PC-3 (cell line): ENCODE measurements at regions not wholly inside any gene's neighbourhood (a gene's known extent, or its start where the extent isn't known, plus 50 kb on each side); places are given as distances from the start of the nearest gene placed in this dataset.

ENCODE experiments used
- ATAC-seq: fragments of 200-7000 bp; cut with Tn5 transposase; 2 replicates; pipeline ENCODE4 v1.9.1; 2020; ENCODE audit warnings: mild to moderate bottlenecking, moderate library complexity
- BruUV-seq: library from RNA; stranded (reverse); fragments of 400-500 nt; replicated peaks from 2 replicates; lab custom pipeline; 2021; lab: Mats Ljungman, UMichigan
- CTCF ChIA-PET: fragments of 300-600 bp; sonication (Branson Sonifier 250); formaldehyde crosslinking; loops from one replicate; lab custom pipeline; 2022; ENCODE audit warnings: antibody characterized with exemption; lab: Charles Lee
- POLR2A ChIA-PET: fragments of 300-600 bp; sonication (Branson Sonifier 250); formaldehyde crosslinking; loops from one replicate; lab custom pipeline; 2022; ENCODE audit warnings: antibody characterized with exemption; ENCODE audit not compliant: unreplicated experiment; lab: Charles Lee
- DNase-seq: peaks from one replicate; pipeline ENCODE4 v3.0.0-alpha.2; 2015
- H2AFZ ChIP-seq: fragments of 300-600 bp; sonication (generic); 2 replicates; pipeline ENCODE4 v1.6.0; 2016; ENCODE audit warnings: antibody characterized with exemption, low read length
- H3F3A ChIP-seq: fragments of 300-600 bp; sonication (generic); one replicate; pipeline ENCODE4 v1.6.0; 2017; ENCODE audit warnings: antibody characterized with exemption, low read length, control low read depth, mild to moderate bottlenecking; ENCODE audit not compliant: unreplicated experiment
- H3K27ac ChIP-seq: fragments of 300-600 bp; sonication (generic); 2 replicates; pipeline ENCODE4 v1.5.1; 2016; ENCODE audit warnings: mild to moderate bottlenecking, low read length
- H3K27me3 ChIP-seq: fragments of 300-600 bp; sonication (generic); 2 replicates; pipeline ENCODE4 v1.6.1; 2016; ENCODE audit warnings: low read length, mixed read lengths
- H3K36me3 ChIP-seq: fragments of 300-600 bp; sonication (generic); 2 replicates; pipeline ENCODE4 v1.6.1; 2016; ENCODE audit warnings: low read depth, mixed run types, low read length, mixed read lengths
- H3K4me1 ChIP-seq: fragments of 300-600 bp; sonication (generic); 2 replicates; pipeline ENCODE4 v1.5.1; 2016; ENCODE audit warnings: low read length; ENCODE audit not compliant: insufficient read depth
- H3K4me2 ChIP-seq: fragments of 300-600 bp; sonication (generic); 2 replicates; pipeline ENCODE4 v1.6.0; 2016; ENCODE audit warnings: low read length
- H3K4me3 ChIP-seq: fragments of 300-600 bp; sonication (generic); 2 replicates; pipeline ENCODE4 v1.5.1; 2016; ENCODE audit warnings: mild to moderate bottlenecking, low read length, mixed read lengths
- H3K79me2 ChIP-seq: fragments of 300-600 bp; sonication (generic); 2 replicates; pipeline ENCODE4 v1.6.1; 2017; ENCODE audit warnings: low read length, mixed read lengths
- H3K9ac ChIP-seq: fragments of 300-600 bp; sonication (generic); 2 replicates; pipeline ENCODE4 v1.6.0; 2016; ENCODE audit warnings: mild to moderate bottlenecking, low read length
- H3K9me2 ChIP-seq: fragments of 300-600 bp; sonication (generic); replicated peaks from 2 replicates; pipeline ENCODE4 v1.6.1; 2016; ENCODE audit warnings: mixed run types, low read length, mixed read lengths
- H3K9me3 ChIP-seq: fragments of 300-600 bp; sonication (generic); 2 replicates; pipeline ENCODE4 v1.6.1; 2016; ENCODE audit warnings: low read length, mixed read lengths
- H4K20me1 ChIP-seq: fragments of 300-600 bp; sonication (generic); 2 replicates; pipeline ENCODE4 v1.6.1; 2016; ENCODE audit warnings: low read length, mixed read lengths
- CTCF ChIP-seq: fragments of 300-600 bp; sonication (generic); conservative IDR thresholded peaks from 2 replicates; pipeline ENCODE4 v1.5.1; 2017; ENCODE audit warnings: antibody characterized with exemption, low read depth, mild to moderate bottlenecking, low read length
- EZH2 ChIP-seq: fragments of 300-600 bp; sonication (generic); IDR thresholded peaks from one replicate; pipeline ENCODE4 v1.6.1; 2017; ENCODE audit warnings: antibody characterized with exemption, mild to moderate bottlenecking, low read length; ENCODE audit not compliant: unreplicated experiment
- EZH2phosphoT487 ChIP-seq: fragments of 300-600 bp; sonication (generic); IDR thresholded peaks from 2 replicates; pipeline ENCODE4 v1.6.1; 2018; ENCODE audit warnings: mild to moderate bottlenecking, antibody characterized with exemption, low read length, borderline replicate concordance
- intact Hi-C: fragments of 100-400 bp; cut with micrococcal nuclease; formaldehyde crosslinking; loops from 2 replicates; pipeline ENCODE4 v1.9.0; 2023

GRCh38 chr5:164206196-164206595 lies 700.8 kb downstream of the MAT2B start:
- no peaks in the 10 kb centered on the region for H3K36me3 ChIP-seq
- no peaks in the 10 kb centered on the region for H4K20me1 ChIP-seq
- ChIA-PET POLR2A (no interaction called here), CTCF (no interaction called here)
- no peak overlapping the region for H3K4me3 ChIP-seq
- no peaks in the 10 kb centered on the region for H3K9me2 ChIP-seq
- H3K27me3 ChIP-seq, result no peaks in the 10 kb centered on the region
- DNase-seq (no peak), ATAC-seq (no peak)
- BruUV-seq, result no TSS peak
- intact Hi-C loops, result no loop called here
- no peak overlapping the region for H3K9ac ChIP-seq
- H3K79me2 ChIP-seq, result no peaks in the 10 kb centered on the region
- H3K4me2 ChIP-seq, result no peak overlapping the region
- H3K4me1 ChIP-seq, result peaks cover 9% of the 10 kb centered on the region
- TF ChIP-seq EZH2, result no peak
- no peak for TF ChIP-seq CTCF
- 0 out of 2 replicates have a peak, but pooled peaks cover 3% of the 10 kb centered on the region for H3K9me3 ChIP-seq
- no peak overlapping the region for H3K27ac ChIP-seq
- H3F3A ChIP-seq, result no peaks in the 10 kb centered on the region
- H2AFZ ChIP-seq, result no peak overlapping the region

GRCh38 chr5:164207646-164208045 lies 702.2 kb downstream of the MAT2B start:
- no TSS peak for BruUV-seq
- DNase-seq, result no peak
- Histone ChIP-seq H4K20me1 (no peaks in the 10 kb centered on the region), H2AFZ (no peak overlapping the region), H3K4me2 (no peak overlapping the region), H3K9me2 (no peaks in the 10 kb centered on the region), H3K4me1 (peaks cover 9% of the 10 kb centered on the region), H3K27me3 (no peaks in the 10 kb centered on the region), H3F3A (no peaks in the 10 kb centered on the region), H3K9me3 (0 out of 2 replicates have a peak, but pooled peaks cover 3% of the 10 kb centered on the region), H3K27ac (no peak overlapping the region), H3K79me2 (no peaks in the 10 kb centered on the region), H3K9ac (no peak overlapping the region), H3K36me3 (no peaks in the 10 kb centered on the region), H3K4me3 (no peak overlapping the region)
- ATAC-seq, result no peak
- CTCF ChIA-PET, result no interaction called here
- TF ChIP-seq EZH2phosphoT487, result no peak
- no peak for TF ChIP-seq CTCF
- no peak for TF ChIP-seq EZH2
- intact Hi-C loops, result no loop called here
- POLR2A ChIA-PET, result no interaction called here

- intact Hi-C loops, result no loop called here
- no peaks in the 10 kb centered on the region for H3K79me2 ChIP-seq
- H3K4me3 ChIP-seq, result no peak overlapping the region
- BruUV-seq, result no TSS peak
- no peaks in the 10 kb centered on the region for H3K27me3 ChIP-seq
- H4K20me1 ChIP-seq, result no peaks in the 10 kb centered on the region
- H3K27ac ChIP-seq, result no peak overlapping the region
- H3K4me2 ChIP-seq, result no peak overlapping the region
- H2AFZ ChIP-seq, result no peak overlapping the region
- no peaks in the 10 kb centered on the region for H3K36me3 ChIP-seq
- no peaks in the 10 kb centered on the region for H3F3A ChIP-seq
- TF ChIP-seq CTCF (no peak), EZH2phosphoT487 (no peak), EZH2 (no peak)
- H3K9me2 ChIP-seq, result no peaks in the 10 kb centered on the region
- POLR2A ChIA-PET, result no interaction called here
- ATAC-seq, result no peak
- H3K9me3 ChIP-seq, result 0 out of 2 replicates have a peak, but pooled peaks cover 3% of the 10 kb centered on the region
- no peak overlapping the region for H3K9ac ChIP-seq
- no peak for DNase-seq
- H3K4me1 ChIP-seq, result no peaks in the 10 kb centered on the region
- CTCF ChIA-PET, result no interaction called here
These were observed 705.1 kb downstream of the MAT2B start for GRCh38 chr5:164210491-164210890.
